Keratinocyte (primary cell): ENCODE measurements at regions not wholly inside any gene's neighbourhood (a gene's known extent, or its start where the extent isn't known, plus 50 kb on each side); places are given as distances from the start of the nearest gene placed in this dataset.

Experiments used
- DNase-seq: peaks from one replicate; pipeline ENCODE4 v3.0.0-alpha.2; 2011; ENCODE audit warnings: low read depth, missing footprints, low spot score
- FAIRE-seq: peaks from 2 replicates; lab custom pipeline; 2011; peaks lifted over from hg19 to GRCh38; lab: Jason Lieb, UNC
- H2AFZ ChIP-seq: 2 replicates; pipeline ENCODE4 v1.6.0; 2012; ENCODE audit warnings: low read length, control low read depth, inconsistent platforms; ENCODE audit not compliant: control insufficient read depth
- H3K27ac ChIP-seq: 2 replicates; pipeline ENCODE4 v1.5.1; 2011; ENCODE audit warnings: low read length; ENCODE audit not compliant: control insufficient read depth, insufficient read depth
- H3K27me3 ChIP-seq: 3 replicates; pipeline ENCODE4 v1.6.0; 2011; ENCODE audit warnings: low read length; ENCODE audit not compliant: control insufficient read depth, insufficient read depth; ENCODE audit errors: extremely low read depth
- H3K36me3 ChIP-seq, 2 experiments: 2 replicates in 1 of 2; 3 replicates in 1 of 2; pipeline ENCODE4 v1.5.1; 2011; ENCODE audit warnings: low read length in 2 of 2, mild to moderate bottlenecking in 1 of 2; ENCODE audit not compliant: control insufficient read depth in 2 of 2, insufficient read depth in 2 of 2; ENCODE audit errors: extremely low read depth in 1 of 2
- H3K4me1 ChIP-seq: 3 replicates; pipeline ENCODE4 v1.5.1; 2011; ENCODE audit warnings: low read length; ENCODE audit not compliant: control insufficient read depth, insufficient read depth; ENCODE audit errors: extremely low read depth
- H3K4me2 ChIP-seq: 3 replicates; pipeline ENCODE4 v1.6.0; 2011; ENCODE audit warnings: low read depth, low read length; ENCODE audit not compliant: control insufficient read depth, insufficient read depth; ENCODE audit errors: extremely low read depth
- H3K4me3 ChIP-seq, 3 experiments: fragments of 200-600 bp in 1 of 3; sonication (generic) in 1 of 3; 2 replicates in 2 of 3; 3 replicates in 1 of 3; pipeline ENCODE4 v1.5.1; 2011 to 2016; ENCODE audit warnings: low read length in 3 of 3, mild to moderate bottlenecking in 3 of 3, control low read depth in 2 of 3, inconsistent platforms in 1 of 3, low read depth in 1 of 3, mixed read lengths in 1 of 3, mixed run types in 1 of 3, moderate library complexity in 1 of 3; ENCODE audit not compliant: control insufficient read depth in 2 of 3, insufficient read depth in 2 of 3; ENCODE audit errors: extremely low read depth in 1 of 3
- H3K79me2 ChIP-seq: 2 replicates; pipeline ENCODE4 v1.6.0; 2012; ENCODE audit warnings: low read length; ENCODE audit not compliant: control insufficient read depth, insufficient read depth
- H3K9ac ChIP-seq: 3 replicates; pipeline ENCODE4 v1.6.0; 2011; ENCODE audit warnings: low read length; ENCODE audit not compliant: control insufficient read depth, insufficient read depth; ENCODE audit errors: extremely low read depth
- H3K9me1 ChIP-seq: 3 replicates; pipeline ENCODE4 v1.6.0; 2011; ENCODE audit warnings: low read length; ENCODE audit not compliant: control insufficient read depth, insufficient read depth; ENCODE audit errors: extremely low read depth
- H3K9me3 ChIP-seq: 2 replicates; pipeline ENCODE4 v1.5.1; 2012; ENCODE audit warnings: low read depth, low read length; ENCODE audit not compliant: control insufficient read depth
- H4K20me1 ChIP-seq: 3 replicates; pipeline ENCODE4 v1.6.0; 2011; ENCODE audit warnings: low read length; ENCODE audit not compliant: control insufficient read depth, insufficient read depth; ENCODE audit errors: extremely low read depth
- CTCF ChIP-seq, 3 experiments: IDR thresholded peaks in 1 of 3; conservative IDR thresholded peaks in 1 of 3; optimal IDR thresholded peaks in 1 of 3; 2 replicates in 2 of 3; 3 replicates in 1 of 3; pipeline versions ENCODE3 to v1.5.1; 2011; ENCODE audit warnings: low read length in 3 of 3, mild to moderate bottlenecking in 3 of 3, moderate library complexity in 2 of 3, control low read depth in 1 of 3, inconsistent platforms in 1 of 3; ENCODE audit not compliant: insufficient read depth in 2 of 3; ENCODE audit errors: extremely low read depth in 1 of 3
- EZH2 ChIP-seq: IDR thresholded peaks from one replicate; pipeline ENCODE4 v1.6.1; 2012; ENCODE audit warnings: inconsistent platforms, mild to moderate bottlenecking, low read length, moderate library complexity
- dilution Hi-C: fragments of 300-500 bp; cut with MboI; formaldehyde crosslinking; loops from one replicate; pipeline ENCODE4 v1.7.0; 2020; ENCODE audit warnings: low sequenced_read_pairs; ENCODE audit not compliant: extremely low pct_ligation_motif_present

DNA sequence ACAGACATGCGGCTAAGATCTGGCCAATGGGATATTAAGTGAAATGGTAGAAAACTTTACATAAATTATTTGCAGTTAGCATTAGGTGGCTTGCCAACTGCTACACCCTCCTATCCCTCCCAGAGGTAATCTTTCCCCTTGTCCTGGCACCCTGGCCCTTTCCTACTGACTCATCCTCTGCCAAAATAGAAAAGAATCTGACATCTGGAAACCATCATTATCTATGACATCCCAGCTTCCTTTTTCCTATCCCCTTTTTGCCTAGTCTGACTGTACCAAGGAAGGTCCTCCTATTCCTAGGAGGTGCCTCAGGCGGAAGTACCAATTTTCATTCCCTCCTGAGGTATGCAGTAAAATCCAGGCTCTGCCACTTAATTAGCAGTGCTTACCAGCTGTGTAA is 163.6 kb upstream of the KLF3 start:
- FAIRE-seq = no peak
- Histone ChIP-seq H4K20me1 (no peaks in the 10 kb centered on the region), H3K4me3 (no peak overlapping the region), H3K27me3 (no peaks in the 10 kb centered on the region), H3K9me3 (no peaks in the 10 kb centered on the region), H3K4me1 (no peaks in the 10 kb centered on the region), H2AFZ (no peak overlapping the region), H3K9ac (no peak overlapping the region), H3K36me3 (no peaks in the 10 kb centered on the region), H3K4me2 (no peak overlapping the region), H3K79me2 (no peaks in the 10 kb centered on the region), H3K27ac (no peak overlapping the region), H3K9me1 (no peaks in the 10 kb centered on the region)
- dilution Hi-C loops = no loop called here
- no peak for TF ChIP-seq EZH2
- TF ChIP-seq CTCF (optimal IDR thresholded peaks at IDR 0.05 in 1 of 3, IDR thresholded peaks at IDR 0.05 in 1 of 3, conservative IDR thresholded peaks at IDR 0.05 in 1 of 3; ENCODE audit: extremely low read depth in 1 of 3, insufficient read depth in 2 of 3, low read length in 3 of 3) = no peak
- no peak for DNase-seq

- H3K4me2 ChIP-seq = no peak overlapping the region
- no peak for FAIRE-seq
- H3K9me3 ChIP-seq = no peaks in the 10 kb centered on the region
- no peaks in the 10 kb centered on the region for H3K36me3 ChIP-seq
- H3K4me3 ChIP-seq = no peak overlapping the region
- H3K9ac ChIP-seq = no peak overlapping the region
- H3K27ac ChIP-seq = no peak overlapping the region
- no peaks in the 10 kb centered on the region for H3K4me1 ChIP-seq
- no peak overlapping the region for H2AFZ ChIP-seq
- no peaks in the 10 kb centered on the region for H3K27me3 ChIP-seq
- no peak for DNase-seq
- H3K79me2 ChIP-seq = no peaks in the 10 kb centered on the region
- H4K20me1 ChIP-seq = no peaks in the 10 kb centered on the region
- H3K9me1 ChIP-seq = no peaks in the 10 kb centered on the region
- dilution Hi-C loops = no loop called here
- TF ChIP-seq CTCF (optimal IDR thresholded peaks at IDR 0.05 in 1 of 3, IDR thresholded peaks at IDR 0.05 in 1 of 3, conservative IDR thresholded peaks at IDR 0.05 in 1 of 3; ENCODE audit: extremely low read depth in 1 of 3, insufficient read depth in 2 of 3, low read length in 3 of 3) (no peak), EZH2 (no peak)
These were observed 162.3 kb upstream of the KLF3 start for GRCh38 chr4:38501698-38502097.
